DMS114 treated with DMSO at 0.1 percent for 48 hours (cell line): ENCODE measurements at regions not wholly inside any gene's neighbourhood (a gene's known extent, or its start where the extent isn't known, plus 50 kb on each side); places are given as distances from the start of the nearest gene placed in this dataset.

ENCODE experiments used
- DNase-seq: peaks from one replicate; lab custom pipeline; 2025; ENCODE audit not compliant: unreplicated experiment; lab: John Stamatoyannopoulos, UW

GRCh38 chr18:78681396-78681795, 298.2 kb upstream of the SALL3 start:
- no peak for DNase-seq

GRCh38 chr18:78681934-78682333, 297.7 kb upstream of the SALL3 start:
- DNase-seq: no peak

- no peak for DNase-seq
Observed at GRCh38 chr18:78682716-78683115, 296.9 kb upstream of the SALL3 start.

- DNase-seq: no peak
Observed at GRCh38 chr18:78683191-78684010, 296.2 kb upstream of the SALL3 start.

GRCh38 chr18:78685250-78685979, 294.2 kb upstream of the SALL3 start:
- no peak for DNase-seq

- DNase-seq: no peak
Observed at GRCh38 chr18:78685980-78686530, 293.6 kb upstream of the SALL3 start.

- no peak for DNase-seq
Observed at GRCh38 chr18:78686976-78687685, 292.5 kb upstream of the SALL3 start.

GRCh38 chr18:78687736-78688135, 291.9 kb upstream of the SALL3 start:
- no peak for DNase-seq

- DNase-seq: no peak
Observed at GRCh38 chr18:78688249-78688648, 291.4 kb upstream of the SALL3 start.

- no peak for DNase-seq
Observed at GRCh38 chr18:78688916-78689315, 290.7 kb upstream of the SALL3 start.

GRCh38 chr18:78689606-78690005, 290.0 kb upstream of the SALL3 start:
- no peak for DNase-seq

GRCh38 chr18:78692105-78692504, 287.5 kb upstream of the SALL3 start:
- DNase-seq: no peak

- DNase-seq: no peak
Observed at GRCh38 chr18:78693429-78693828, 286.2 kb upstream of the SALL3 start.

- no peak for DNase-seq
Observed at GRCh38 chr18:78696698-78697435, 282.8 kb upstream of the SALL3 start.

GRCh38 chr18:78697446-78697845, 282.2 kb upstream of the SALL3 start:
- DNase-seq: no peak

- DNase-seq: no peak
Observed at GRCh38 chr18:78698914-78699313, 280.7 kb upstream of the SALL3 start.

GRCh38 chr18:78699499-78699898, 280.1 kb upstream of the SALL3 start:
- DNase-seq: no peak

GRCh38 chr18:78701771-78702396, 277.7 kb upstream of the SALL3 start:
- DNase-seq: no peak

GRCh38 chr18:78703291-78703690, 276.3 kb upstream of the SALL3 start:
- DNase-seq: no peak

GRCh38 chr18:78704971-78705461, 274.6 kb upstream of the SALL3 start:
- DNase-seq: no peak
